T-helper 2 cell treated with Interferon-gamma antibody and Interleukin-4, amounts not matched to agents 100 ng/mL and 5 ng/mL, for 36 hours (primary cell): ENCODE measurements at regions not wholly inside any gene's neighbourhood (a gene's known extent, or its start where the extent isn't known, plus 50 kb on each side); places are given as distances from the start of the nearest gene placed in this dataset.
"Not testable (repeated sequence)": the region's sequence is repeated elsewhere in the genome, so short reads cannot be mapped to it uniquely, and the experiment has no call there.

Source experiments
- intact Hi-C: fragments of 100-400 bp; cut with micrococcal nuclease; formaldehyde crosslinking; loops from one replicate; pipeline ENCODE4 v1.15.1; 2023

DNA sequence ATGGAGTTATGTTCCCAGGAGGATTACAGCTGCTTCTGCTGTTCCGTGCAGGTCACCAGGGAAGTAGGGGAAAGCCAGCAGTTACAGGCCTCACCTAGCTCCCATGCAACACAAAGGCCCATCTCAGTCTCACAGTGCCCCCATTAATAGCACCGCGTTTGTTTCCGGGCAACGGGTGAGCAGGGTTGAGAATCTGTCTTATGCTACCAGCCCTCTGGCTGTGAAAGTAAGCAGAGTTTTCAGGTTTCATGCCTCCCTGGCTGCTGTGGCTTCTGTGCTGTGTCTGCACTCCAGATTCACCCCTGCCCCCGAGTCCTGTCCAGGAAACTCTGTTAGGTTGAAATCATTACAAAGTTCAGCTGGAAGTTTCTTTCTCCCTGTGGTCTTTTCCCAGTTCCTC lies 254.4 kb upstream of the GPR149 start:
- intact Hi-C loops = no loop called here

- intact Hi-C loops = no loop called here
These were observed 254.0 kb upstream of the GPR149 start for GRCh38 chr3:154684021-154684420.

- intact Hi-C loops = no loop called here
These were observed 248.2 kb upstream of the GPR149 start for GRCh38 chr3:154678041-154678654.

- intact Hi-C loops = no loop called here
These were observed 238.8 kb upstream of the GPR149 start for GRCh38 chr3:154668835-154669234.

- intact Hi-C loops = no loop called here
These were observed 238.2 kb upstream of the GPR149 start for GRCh38 chr3:154668187-154668586.

GRCh38 chr3:154666542-154666941 lies 236.6 kb upstream of the GPR149 start:
- intact Hi-C loops = no loop called here

DNA sequence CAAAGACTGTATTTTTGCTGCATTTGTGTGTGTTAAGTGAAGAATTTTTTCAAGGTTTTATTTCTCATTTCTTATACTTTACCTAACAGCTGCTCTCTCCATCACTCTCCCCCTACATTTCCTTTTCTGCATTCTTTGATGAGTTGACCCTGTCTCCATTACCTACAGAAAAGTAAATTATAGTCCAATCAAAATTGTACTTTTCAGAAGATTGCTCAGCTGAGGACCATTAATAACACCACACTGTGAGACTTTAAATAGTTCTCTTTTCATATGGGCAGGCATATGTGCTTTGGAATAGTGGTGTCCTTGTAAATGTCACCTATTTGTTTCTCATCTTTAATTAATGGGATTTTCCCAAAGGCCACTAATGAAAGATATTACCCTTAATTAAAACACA lies 234.7 kb upstream of the GPR149 start:
- intact Hi-C loops = no loop called here

DNA sequence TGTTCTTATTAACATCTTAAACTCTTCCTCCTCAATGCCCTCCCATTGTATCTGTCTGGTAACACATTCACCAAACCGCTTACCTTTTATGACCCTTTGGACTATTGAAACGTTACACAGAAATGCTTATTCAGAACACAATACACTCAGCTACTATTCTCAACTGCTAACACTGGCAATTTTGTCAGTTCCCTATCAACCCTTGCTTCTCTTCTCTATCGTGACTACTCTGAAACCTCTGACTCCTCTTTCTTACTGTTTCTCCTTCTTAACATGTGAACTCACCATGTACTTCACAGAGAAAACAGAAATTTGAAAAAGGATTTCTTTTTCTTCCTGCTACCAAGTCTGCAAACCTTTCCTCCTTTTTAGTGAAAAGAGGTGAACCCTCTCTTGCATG lies 232.9 kb upstream of the GPR149 start:
- intact Hi-C loops = no loop called here

DNA sequence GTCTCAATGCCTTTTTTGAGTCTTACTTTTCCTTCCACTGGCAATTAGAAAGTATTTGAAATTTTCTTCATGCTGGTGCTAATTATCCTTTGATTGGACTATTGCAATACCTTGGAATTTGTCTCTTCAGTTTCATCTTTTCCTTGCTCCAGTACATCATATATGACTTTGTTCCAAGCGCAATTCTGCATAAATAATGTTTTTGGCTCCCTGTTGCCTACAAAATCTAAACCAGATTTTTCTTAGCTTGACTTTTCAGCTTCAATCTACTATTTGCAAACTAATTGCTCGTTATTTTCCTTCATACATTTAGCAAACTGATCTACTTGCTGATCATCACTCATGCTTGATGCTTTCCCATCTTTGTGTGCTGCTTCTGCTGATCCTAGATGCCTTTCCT lies 230.8 kb upstream of the GPR149 start:
- intact Hi-C loops = no loop called here

DNA sequence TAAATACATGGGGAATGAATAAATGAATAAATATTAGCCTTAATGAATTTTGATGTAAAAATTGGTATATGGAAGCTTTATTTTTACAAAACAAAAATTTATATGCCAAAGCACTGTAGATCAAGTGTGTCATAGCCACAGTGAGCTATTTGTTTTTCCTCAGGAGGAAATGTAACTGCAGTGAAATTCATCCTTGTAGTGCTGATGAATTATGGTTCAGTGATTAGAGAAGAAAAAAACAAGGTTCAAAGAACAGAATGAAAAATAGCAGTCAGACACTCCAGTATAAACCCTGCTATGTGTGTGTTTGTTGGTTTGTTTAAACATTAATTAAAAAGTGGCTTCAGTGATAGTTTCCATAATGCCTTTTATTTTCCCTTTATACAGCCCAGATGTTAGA lies 228.0 kb upstream of the GPR149 start:
- intact Hi-C loops = no loop called here

DNA sequence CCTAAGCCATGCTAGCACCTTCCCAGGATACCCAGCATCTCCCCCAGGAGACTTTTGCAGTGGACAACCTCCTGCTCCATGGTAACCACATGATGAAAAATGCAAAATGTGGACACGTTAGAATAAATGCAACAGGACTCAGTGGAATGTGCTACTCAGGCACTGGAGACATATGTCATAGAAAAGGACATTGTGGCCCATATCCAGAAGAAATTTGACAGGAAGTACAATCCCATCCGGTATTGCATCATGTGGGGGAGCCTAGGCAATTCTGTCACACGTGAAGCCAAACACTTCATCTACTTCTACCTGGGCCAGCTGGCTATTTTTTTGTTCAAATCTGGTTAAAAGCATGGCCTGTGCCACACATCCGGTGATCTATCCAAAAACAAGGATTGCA lies 227.2 kb upstream of the GPR149 start:
- intact Hi-C loops = no loop called here

DNA sequence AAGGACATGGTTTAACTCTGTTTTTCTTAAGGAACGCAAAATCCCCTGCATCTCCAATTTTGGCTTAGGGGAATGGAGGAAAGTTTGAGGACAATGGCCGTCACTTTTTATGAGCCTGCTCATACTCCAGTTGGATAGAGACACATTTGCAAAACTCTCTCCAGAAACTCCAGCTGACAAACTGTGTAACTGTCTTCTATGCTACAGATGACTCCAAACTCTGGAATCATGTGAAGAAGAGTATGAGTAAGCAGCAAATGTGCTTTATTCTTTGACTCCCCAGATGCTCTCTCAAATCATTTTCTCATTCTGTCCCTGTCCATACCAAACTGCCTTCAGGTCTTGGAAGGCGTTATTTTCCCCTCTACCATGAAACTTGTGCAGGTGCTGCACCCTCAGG lies 226.5 kb upstream of the GPR149 start:
- intact Hi-C loops = no loop called here

DNA sequence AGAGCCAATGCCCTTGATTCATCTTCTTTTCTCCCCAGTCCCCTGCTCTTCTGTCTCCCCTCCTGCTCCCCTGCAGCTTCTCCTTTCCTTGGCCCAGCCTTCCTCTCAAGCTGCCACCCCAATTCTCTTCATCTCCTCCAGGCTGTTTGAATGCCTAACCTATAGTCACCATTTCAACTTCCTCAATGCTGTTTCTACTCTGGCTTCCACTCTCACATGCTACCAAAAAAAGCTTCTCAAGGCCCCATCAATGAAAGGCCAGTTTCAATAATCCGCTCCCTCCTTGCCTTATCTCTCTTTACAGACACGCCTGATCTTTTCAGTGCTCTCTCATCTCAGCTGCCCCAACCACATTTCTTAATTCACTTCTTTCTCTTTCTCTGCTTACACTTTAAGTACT lies 212.2 kb upstream of the GPR149 start:
- intact Hi-C loops = no loop called here

DNA sequence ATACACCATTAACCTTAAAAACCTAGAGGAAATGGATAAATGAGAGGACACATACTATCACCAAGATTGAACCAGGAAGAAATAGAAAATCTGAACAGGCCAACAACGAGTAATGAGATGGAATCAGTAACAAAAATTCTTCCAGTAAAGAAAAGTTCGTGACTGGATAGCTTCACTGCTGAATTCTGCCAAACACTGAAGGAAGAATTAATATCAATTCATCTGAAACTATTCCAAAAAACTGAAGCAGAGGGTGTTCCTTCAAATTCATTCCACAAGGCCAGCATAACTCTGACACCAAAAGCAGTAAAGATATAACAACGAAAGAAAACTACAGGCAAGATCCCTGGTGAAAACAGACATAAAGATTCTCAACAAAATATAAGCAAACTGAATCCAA lies 195.8 kb upstream of the GPR149 start:
- intact Hi-C loops = no loop called here

DNA sequence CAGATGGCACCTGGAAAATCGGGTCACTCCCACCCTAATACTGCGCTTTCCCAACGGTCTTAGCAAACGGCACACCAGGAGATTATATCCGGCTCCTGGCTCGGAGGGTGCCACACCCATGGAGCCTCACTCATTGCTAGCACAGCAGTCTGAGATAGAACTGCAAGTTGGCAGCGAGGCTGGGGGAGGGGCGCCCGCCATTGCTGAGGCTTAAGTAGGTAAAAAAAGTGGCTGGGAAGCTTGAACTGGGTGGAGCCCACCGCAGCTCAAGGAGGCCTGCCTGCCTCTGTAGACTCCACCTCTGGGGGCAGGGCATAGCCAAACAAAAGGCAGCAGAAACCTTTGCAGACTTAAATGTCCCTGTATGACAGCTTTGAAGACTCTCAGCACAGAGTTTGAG lies 189.6 kb upstream of the GPR149 start:
- intact Hi-C loops = not testable (repeated sequence)

- intact Hi-C loops = no loop called here
These were observed 186.3 kb upstream of the GPR149 start for GRCh38 chr3:154616298-154616697.

DNA sequence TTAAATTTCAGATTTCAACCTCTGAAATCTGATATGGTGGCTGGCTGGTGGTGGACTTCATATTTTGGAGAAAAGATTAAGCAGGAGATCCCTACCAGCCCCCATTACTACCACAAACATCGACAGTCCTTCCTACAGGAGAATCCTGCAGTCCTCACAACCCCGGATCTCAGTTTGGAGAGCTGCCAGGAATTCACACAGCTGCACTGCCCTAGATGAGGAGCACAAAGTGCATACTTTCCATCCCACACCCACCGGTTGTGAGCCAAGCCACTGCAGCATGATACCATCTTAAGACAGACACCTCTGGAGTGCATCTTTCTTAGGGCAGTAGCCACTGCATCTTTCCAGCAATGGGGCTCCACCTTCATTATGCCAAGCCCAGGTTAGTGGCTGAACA lies 185.5 kb upstream of the GPR149 start:
- intact Hi-C loops = no loop called here

DNA sequence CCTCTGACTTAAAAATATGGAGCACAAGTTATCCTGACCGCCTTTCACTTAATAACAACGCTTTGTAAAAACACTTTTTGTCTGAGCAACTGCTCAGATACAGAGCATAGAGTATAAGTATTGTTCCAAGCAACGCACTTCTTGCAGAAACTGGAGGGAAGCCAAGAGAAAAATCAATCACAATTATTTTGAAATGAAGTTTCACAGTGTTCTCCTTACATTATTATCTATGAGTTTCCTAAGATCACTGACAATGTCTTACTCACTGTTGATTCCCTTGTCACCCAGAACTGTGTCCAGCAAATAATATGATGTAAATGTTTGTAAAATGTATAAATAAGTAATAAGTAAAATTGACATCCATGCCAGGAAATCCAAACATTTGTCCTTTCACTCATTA lies 184.6 kb upstream of the GPR149 start:
- intact Hi-C loops = no loop called here

DNA sequence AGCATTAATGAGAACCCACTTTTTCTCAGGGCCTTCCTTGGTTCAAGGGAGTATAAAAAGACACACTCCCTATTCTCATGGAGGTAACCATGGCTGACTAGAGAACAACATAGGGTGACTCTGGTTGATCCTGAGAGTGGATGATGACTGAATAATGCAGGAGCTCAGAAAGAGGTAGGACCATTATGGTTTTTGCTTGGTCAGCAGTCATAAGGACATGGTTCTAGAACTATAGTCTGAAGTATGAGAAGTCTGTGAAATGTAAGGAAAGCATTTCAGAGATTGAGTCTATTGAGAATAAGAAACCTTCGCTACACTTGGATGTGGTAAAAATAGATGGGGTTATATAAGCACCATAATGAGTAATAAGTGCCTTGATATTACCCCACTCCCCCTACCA lies 184.1 kb upstream of the GPR149 start:
- intact Hi-C loops = no loop called here

GRCh38 chr3:154602241-154602640 lies 172.3 kb upstream of the GPR149 start:
- intact Hi-C loops = no loop called here

GRCh38 chr3:154598166-154598565 lies 168.2 kb upstream of the GPR149 start:
- intact Hi-C loops = no loop called here

DNA sequence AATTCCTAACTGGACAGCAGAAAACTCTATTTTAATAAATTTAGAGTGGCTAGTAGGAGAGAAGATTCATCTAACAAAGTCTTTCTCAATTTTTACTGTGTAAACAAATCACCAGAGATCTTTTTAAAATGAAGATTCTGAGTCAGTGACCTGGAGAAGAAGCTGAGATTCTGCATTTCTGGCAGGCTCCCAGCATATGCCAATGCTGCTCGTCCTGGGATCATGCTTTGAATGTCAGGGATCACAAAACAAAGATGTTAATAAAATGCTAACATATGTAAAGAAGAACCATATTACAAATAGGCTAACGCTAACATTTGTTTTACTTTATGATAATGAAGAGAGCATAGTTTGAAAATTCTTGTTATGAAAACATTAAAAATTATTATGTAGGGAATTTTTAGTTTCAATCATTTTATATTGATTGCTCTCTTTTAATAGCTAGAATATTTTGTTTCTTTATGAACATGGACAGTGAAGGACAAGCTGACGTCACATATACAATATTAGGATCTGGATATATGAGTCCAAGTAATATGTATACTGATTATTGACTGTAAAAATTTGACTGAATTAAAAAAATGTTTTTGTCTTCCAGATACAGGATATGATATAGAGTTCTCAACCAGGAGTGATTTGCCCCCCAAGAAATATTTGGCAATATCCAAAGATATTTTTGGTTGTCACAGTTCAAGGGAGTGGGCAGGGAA lies 160.8 kb upstream of the GPR149 start:
- intact Hi-C loops = no loop called here

DNA sequence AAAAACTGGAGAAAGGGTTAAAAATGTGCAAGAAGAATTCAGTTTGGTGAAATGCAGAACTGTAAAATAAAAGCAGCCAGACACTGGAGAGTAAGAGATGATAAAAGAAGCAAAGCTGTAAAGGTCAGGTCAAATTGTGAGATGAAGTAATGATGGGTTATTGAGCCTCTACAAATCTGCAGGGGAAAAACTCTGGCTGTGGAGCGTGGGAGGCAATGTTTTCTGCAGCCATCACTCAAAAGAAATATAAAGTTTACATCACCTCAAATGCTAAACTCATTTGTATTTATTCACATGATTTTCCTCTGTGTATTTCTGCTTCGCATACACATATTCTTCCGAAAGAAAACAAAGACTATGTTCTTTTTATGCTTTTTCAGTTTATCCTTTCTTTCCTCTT lies 158.8 kb upstream of the GPR149 start:
- intact Hi-C loops = no loop called here

- intact Hi-C loops = no loop called here
These were observed 155.0 kb upstream of the GPR149 start for GRCh38 chr3:154584974-154585373.
